Heart right ventricle (tissue), 16 donors: ENCODE measurements at regions not wholly inside any gene's neighbourhood (a gene's known extent, or its start where the extent isn't known, plus 50 kb on each side); places are given as distances from the start of the nearest gene placed in this dataset.
A peak's percentile ranks its signal among the peaks of the same experiment; 100 is the strongest.

Experiments used
- ATAC-seq, 8 donors: fragments of 200-7000 bp; cut with Tn5 transposase; one replicate each; pipeline ENCODE4 v1.9.1; 2020; ENCODE audit warnings: mild to moderate bottlenecking in 8 of 8, moderate library complexity in 8 of 8, moderate number of reproducible peaks in 1 of 8
- DNase-seq, 2 donors: peaks; one replicate each; pipeline ENCODE4 v3.0.0-alpha.2; 2020
- H3K27ac ChIP-seq, 10 donors: fragments of 200-600 bp; sonication (generic) in 2 of 10; one replicate each; pipeline versions ENCODE4 v1.5.0 to v1.8.0; 2020 to 2022; ENCODE audit warnings: mild to moderate bottlenecking in 3 of 10
- H3K27me3 ChIP-seq, 7 donors: fragments of 200-600 bp; one replicate each; pipeline ENCODE4 v1.8.0; 2021 to 2022; ENCODE audit warnings: mild to moderate bottlenecking in 2 of 7
- H3K36me3 ChIP-seq, 9 donors: fragments of 200-600 bp; sonication (generic) in 1 of 9; one replicate each; pipeline versions ENCODE4 v1.5.0 to v1.8.0; 2020 to 2022; ENCODE audit warnings: mild to moderate bottlenecking in 2 of 9
- H3K4me1 ChIP-seq, 9 donors: fragments of 200-600 bp; sonication (generic) in 1 of 9; one replicate each; pipeline versions ENCODE4 v1.5.0 to v1.8.0; 2020 to 2022; ENCODE audit warnings: mild to moderate bottlenecking in 4 of 9
- H3K4me3 ChIP-seq, 10 donors: fragments of 200-600 bp; sonication (generic) in 2 of 10; one replicate each; pipeline versions ENCODE4 v1.5.0 to v1.8.0; 2020 to 2022; ENCODE audit warnings: mild to moderate bottlenecking in 7 of 10, moderate library complexity in 2 of 10
- H3K9me3 ChIP-seq, 11 donors: fragments of 200-600 bp in 10 of 11; sonication (generic) in 2 of 11; one replicate each; pipeline versions ENCODE4 v1.5.0 to v1.8.0; 2013 to 2022; ENCODE audit warnings: mild to moderate bottlenecking in 2 of 11, control low read depth in 1 of 11, moderate library complexity in 1 of 11
- WGBS, 2 donors: extraction: QIAGEN DNeasy Blood & Tissue Kit; methylation state at CpG; one replicate each; pipeline ENCODE4 v1.1.7; 2013; ENCODE audit warnings: inconsistent platforms in 1 of 2; 5-methylcytosine and 5-hydroxymethylcytosine counted together
- intact Hi-C, 10 donors: fragments of 100-400 bp; cut with DNase I; formaldehyde crosslinking; loops; one replicate each; pipeline versions ENCODE4 v1.11.1 to v1.14.2; 2022
- TF ChIP-seq, protein P1 (sequence below), 9 donors: fragments of 200-600 bp; sonication (generic) in 2 of 9; IDR thresholded peaks; one replicate each; pipeline versions ENCODE4 v1.5.0 to v1.8.0; 2021 to 2022; ENCODE audit warnings: antibody characterized with exemption in 9 of 9, mild to moderate bottlenecking in 5 of 9, moderate library complexity in 1 of 9
- donor health status: Arrhythmogenic right ventricular cardiomyopathy.
- donor health status: ischemic (EF 13 %, LVEDD 7.1; RV severe dilation, severe dysfunction).
- donor health status: healthy with polysubstance abuse.
- donor health status: DM: no; HTN: yes; CAD: no.
- donor health status: DM: no; HTN: no; CAD: no.
- donor health status: ischemic (EF 25% LVEDD 6.9; RV normal size, moderate dysfunction).
- donor health status: ischemic (EF 25% LVEDD 5.7; RV mildly dilated, moderate dysfunction).
- donor health status: healthy.
- donor health status: DM: yes; HTN: yes; CAD: no.
- donor health status: Ischemic cardiomyopathy.
- donor health status: ischemic (EF 35%, LVEDD 5.7; RV mildly dilated, moderate dysfunction).
- donor health status: nonischemic (EF 11% LVEDD 7.7; RV severe dilation, severe dysfunction).
- donor health status: DM: yes; HTN: yes; CAD: no.
- donor health status: PGD.
- donor health status: ischemic (EF 29% LVEDD 5.4; RV normal size, mild dysfunction).
- donor health status: nonischemic (EF 23%, LVEDD 6.1; RV moderate dilation, normal function).

DNA sequence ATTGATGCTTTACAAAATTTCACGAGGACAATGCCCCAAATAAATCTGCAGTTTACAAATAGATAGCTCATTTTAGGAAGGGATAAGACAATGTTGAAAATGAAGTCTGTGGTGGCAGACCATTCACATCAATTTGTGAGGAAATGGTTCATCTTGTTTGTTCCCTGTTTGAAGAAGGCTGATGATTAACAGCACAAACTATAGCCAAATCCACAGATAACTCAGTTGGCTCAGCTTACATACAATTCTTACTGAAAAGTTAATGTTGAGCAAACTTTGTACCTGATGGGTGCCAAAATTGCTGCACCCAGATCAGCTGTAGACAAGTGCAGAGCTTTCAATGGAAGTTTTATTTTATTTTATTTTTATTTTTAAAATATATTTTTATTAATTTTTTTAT lies 763.9 kb downstream of the DOK5 start:
- Histone ChIP-seq H3K9me3 (no peaks in the 10 kb centered on the region), H3K36me3 (no peaks in the 10 kb centered on the region), H3K4me1 (no peaks in the 10 kb centered on the region), H3K27ac (no peak overlapping the region), H3K27me3 (no peaks in the 10 kb centered on the region), H3K4me3 (no peak overlapping the region)
- intact Hi-C loops = loop anchor here in 1 of 10 donors (10.0 kb wide), 1 partner anchor 56 kb away; no protein-coding TSS in a partner anchor
- 58 to 68% methylated on average over 1 of the region's 1 CpG for WGBS, 2 donors
- TF ChIP-seq, protein P1, sequence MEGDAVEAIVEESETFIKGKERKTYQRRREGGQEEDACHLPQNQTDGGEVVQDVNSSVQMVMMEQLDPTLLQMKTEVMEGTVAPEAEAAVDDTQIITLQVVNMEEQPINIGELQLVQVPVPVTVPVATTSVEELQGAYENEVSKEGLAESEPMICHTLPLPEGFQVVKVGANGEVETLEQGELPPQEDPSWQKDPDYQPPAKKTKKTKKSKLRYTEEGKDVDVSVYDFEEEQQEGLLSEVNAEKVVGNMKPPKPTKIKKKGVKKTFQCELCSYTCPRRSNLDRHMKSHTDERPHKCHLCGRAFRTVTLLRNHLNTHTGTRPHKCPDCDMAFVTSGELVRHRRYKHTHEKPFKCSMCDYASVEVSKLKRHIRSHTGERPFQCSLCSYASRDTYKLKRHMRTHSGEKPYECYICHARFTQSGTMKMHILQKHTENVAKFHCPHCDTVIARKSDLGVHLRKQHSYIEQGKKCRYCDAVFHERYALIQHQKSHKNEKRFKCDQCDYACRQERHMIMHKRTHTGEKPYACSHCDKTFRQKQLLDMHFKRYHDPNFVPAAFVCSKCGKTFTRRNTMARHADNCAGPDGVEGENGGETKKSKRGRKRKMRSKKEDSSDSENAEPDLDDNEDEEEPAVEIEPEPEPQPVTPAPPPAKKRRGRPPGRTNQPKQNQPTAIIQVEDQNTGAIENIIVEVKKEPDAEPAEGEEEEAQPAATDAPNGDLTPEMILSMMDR (IDR thresholded peaks at IDR 0.05) = no peak
- DNase-seq = no peak
- ATAC-seq = no peak

DNA sequence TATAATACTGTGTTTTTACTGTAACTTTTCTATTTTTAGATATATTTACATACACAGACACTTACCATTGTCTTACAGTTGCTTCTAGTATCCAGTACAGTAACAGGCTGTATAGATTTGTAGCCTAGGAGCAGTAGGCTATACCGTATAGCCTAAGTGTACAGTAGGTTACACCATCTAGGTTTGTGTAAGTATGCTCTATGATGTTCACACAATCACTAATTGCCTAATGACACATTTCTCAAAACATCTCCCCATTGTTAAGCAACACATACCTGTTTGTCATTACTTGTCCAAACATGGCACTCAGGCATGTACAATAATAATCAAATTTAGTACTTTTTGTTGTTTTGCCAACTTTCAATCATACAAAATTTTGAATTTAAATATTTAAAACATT lies 757.3 kb downstream of the DOK5 start:
- 95 to 98% methylated on average over 1 of the region's 1 CpG for WGBS, 2 donors

DNA sequence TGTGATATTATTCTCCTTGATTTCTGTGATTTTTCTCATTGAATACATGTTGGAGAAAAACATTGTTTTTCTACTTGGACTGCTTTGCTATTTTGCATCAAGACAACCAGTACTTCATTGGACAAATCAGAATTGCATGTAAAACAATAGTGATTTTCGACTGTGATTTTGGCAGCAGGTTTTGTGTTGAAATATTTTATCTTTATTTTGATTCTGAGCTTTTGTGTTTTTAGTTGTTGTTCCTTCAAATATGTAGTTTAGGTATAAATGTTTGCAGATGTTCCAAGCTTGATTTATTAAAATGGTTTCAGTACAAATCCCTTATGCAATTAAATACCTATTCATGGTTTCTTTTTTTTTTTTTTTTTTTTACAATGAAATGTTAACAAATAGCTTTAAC lies 754.1 kb downstream of the DOK5 start:
- DNase-seq (no peak), ATAC-seq (no peak)
- intact Hi-C loops = no loop called here
- TF ChIP-seq, protein P1 (IDR thresholded peaks at IDR 0.05) = no peak
- 58 to 66% methylated on average over 1 of the region's 1 CpG for WGBS, 2 donors
- Histone ChIP-seq H3K27ac (no peak overlapping the region), H3K27me3 (no peaks in the 10 kb centered on the region), H3K4me3 (no peak overlapping the region), H3K4me1 (no peaks in the 10 kb centered on the region), H3K36me3 (no peaks in the 10 kb centered on the region), H3K9me3 (peaks cover 0 to 20% (median 7%) of the 10 kb centered on the region in 11 donors)

More for the DNA sequence above, 757.3 kb downstream of the DOK5 start:
- intact Hi-C loops = loop anchor here in 1 of 10 donors (10.0 kb wide), 1 partner anchor 62 kb away; no protein-coding TSS in a partner anchor
- Histone ChIP-seq H3K4me3 (no peak overlapping the region), H3K4me1 (no peaks in the 10 kb centered on the region), H3K9me3 (peaks cover 0 to 2% (median 0%) of the 10 kb centered on the region in 11 donors), H3K27ac (no peak overlapping the region), H3K36me3 (no peaks in the 10 kb centered on the region), H3K27me3 (no peaks in the 10 kb centered on the region)
- TF ChIP-seq, protein P1 (IDR thresholded peaks at IDR 0.05) = no peak
- DNase-seq (no peak), ATAC-seq (no peak)

GRCh38 chr20:55216525-55217242 lies 741.3 kb downstream of the DOK5 start:
- intact Hi-C loops = no loop called here
- H3K4me1 ChIP-seq = no peaks in the 10 kb centered on the region
- H3K36me3 ChIP-seq = no peaks in the 10 kb centered on the region
- 62 to 64% methylated on average over 8 of the region's 8 CpGs for WGBS, 2 donors
- TF ChIP-seq, protein P1 (IDR thresholded peaks at IDR 0.05) = no peak
- peak in 1 of 8 donors; percentile 29 for ATAC-seq
- DNase-seq = no peak
- no peak overlapping the region for H3K4me3 ChIP-seq
- H3K27ac ChIP-seq = no peak overlapping the region
- peaks cover 0 to 42% (median 3%) of the 10 kb centered on the region in 11 donors for H3K9me3 ChIP-seq
- H3K27me3 ChIP-seq = no peaks in the 10 kb centered on the region
